Omental fat pad (tissue), 3 donors: ENCODE measurements at regions not wholly inside any gene's neighbourhood (a gene's known extent, or its start where the extent isn't known, plus 50 kb on each side); places are given as distances from the start of the nearest gene placed in this dataset.
A peak's percentile ranks its signal among the peaks of the same experiment; 100 is the strongest.

Experiments used
- ATAC-seq: fragments of 150-250 bp; one replicate; pipeline ENCODE4 v1.9.1; 2016; ENCODE audit warnings: mild to moderate bottlenecking, moderate library complexity; ENCODE audit not compliant: low FRiP score
- DNase-seq: peaks from one replicate; pipeline ENCODE4 v3.0.0-alpha.2; 2019; ENCODE audit warnings: low spot score
- CTCF ChIP-seq, 3 donors: fragments of 450-650 bp; IDR thresholded peaks; one replicate each; pipeline ENCODE4 v1.5.1; 2016 to 2017; ENCODE audit warnings: antibody characterized with exemption in 3 of 3, mild to moderate bottlenecking in 3 of 3, moderate library complexity in 2 of 3

- ATAC-seq = no peak
These were observed 222.5 kb upstream of the PRPS1L1 start for GRCh38 chr7:18250133-18250532.

GRCh38 chr7:18257711-18258110 lies 230.1 kb upstream of the PRPS1L1 start:
- peak; percentile 95 for ATAC-seq
- TF ChIP-seq CTCF (IDR thresholded peaks at IDR 0.05) = no peak
- DNase-seq = no peak

More at GRCh38 chr7:18250133-18250532, 222.5 kb upstream of the PRPS1L1 start:
- no peak for TF ChIP-seq CTCF (IDR thresholded peaks at IDR 0.05)
- no peak for DNase-seq

- ATAC-seq (no peak), DNase-seq (no peak)
- TF ChIP-seq CTCF (IDR thresholded peaks at IDR 0.05) = no peak
These were observed 233.5 kb upstream of the HDAC9 start for GRCh38 chr7:18262058-18262457.

GRCh38 chr7:18265611-18266281 lies 229.8 kb upstream of the HDAC9 start:
- TF ChIP-seq CTCF (IDR thresholded peaks at IDR 0.05) = no peak
- DNase-seq (no peak), ATAC-seq (no peak)

- TF ChIP-seq CTCF (IDR thresholded peaks at IDR 0.05) = no peak
- ATAC-seq = no peak
These were observed 227.0 kb upstream of the HDAC9 start for GRCh38 chr7:18268571-18268970.

GRCh38 chr7:18276380-18276779 lies 219.2 kb upstream of the HDAC9 start:
- ATAC-seq = no peak
- TF ChIP-seq CTCF (IDR thresholded peaks at IDR 0.05) = no peak

More at GRCh38 chr7:18268571-18268970, 227.0 kb upstream of the HDAC9 start:
- DNase-seq = no peak

GRCh38 chr7:18278316-18278715 lies 217.2 kb upstream of the HDAC9 start:
- ATAC-seq = no peak
- no peak for DNase-seq
- TF ChIP-seq CTCF (IDR thresholded peaks at IDR 0.05) = no peak

More at GRCh38 chr7:18276380-18276779, 219.2 kb upstream of the HDAC9 start:
- DNase-seq = no peak
